H1 (cell line): ENCODE measurements at regions not wholly inside any gene's neighbourhood (a gene's known extent, or its start where the extent isn't known, plus 50 kb on each side); places are given as distances from the start of the nearest gene placed in this dataset.

ENCODE experiments used
- CTCF ChIA-PET: fragments of 300-600 bp; sonication (Branson Sonifier 250); formaldehyde crosslinking; loops from one replicate; lab custom pipeline; 2021; ENCODE audit not compliant: partially characterized antibody; lab: Charles Lee
- POLR2A ChIA-PET: fragments of 300-600 bp; sonication (Branson Sonifier 250); formaldehyde crosslinking; loops from one replicate; lab custom pipeline; 2021; ENCODE audit warnings: inconsistent platforms; ENCODE audit not compliant: partially characterized antibody; lab: Charles Lee
- DNase-seq, 2 experiments: peaks; one replicate each; pipeline versions ENCODE4 v3.0.0 to v3.0.0-alpha.2; 2010 to 2022; ENCODE audit warnings: low spot score in 2 of 2, low read depth in 1 of 2, mixed read lengths in 1 of 2
- FAIRE-seq: peaks from 2 replicates; lab custom pipeline; 2011; peaks lifted over from hg19 to GRCh38; lab: Jason Lieb, UNC
- H2AFZ ChIP-seq: 2 replicates; pipeline ENCODE4 v1.8.1; 2012; ENCODE audit warnings: low read length, inconsistent platforms
- H2AK5ac ChIP-seq: 2 replicates; pipeline ENCODE4 v1.6.1; 2013; ENCODE audit warnings: low read depth, low read length
- H2BK120ac ChIP-seq: replicated peaks from 2 replicates; pipeline ENCODE3; 2013; ENCODE audit warnings: low read depth, low read length, inconsistent platforms
- H2BK12ac ChIP-seq: 2 replicates; pipeline ENCODE4 v1.6.1; 2013; ENCODE audit warnings: low read depth, low read length
- H2BK15ac ChIP-seq: 2 replicates; pipeline ENCODE4 v1.6.1; 2013; ENCODE audit warnings: low read length
- H2BK20ac ChIP-seq: 2 replicates; pipeline ENCODE4 v1.6.1; 2013; ENCODE audit warnings: low read length
- H2BK5ac ChIP-seq: 2 replicates; pipeline ENCODE4 v1.6.1; 2013; ENCODE audit warnings: low read depth, low read length
- H3K14ac ChIP-seq: 2 replicates; pipeline ENCODE4 v1.6.1; 2013; ENCODE audit warnings: inconsistent platforms; ENCODE audit not compliant: insufficient read length
- H3K18ac ChIP-seq: 2 replicates; pipeline ENCODE4 v1.6.1; 2013; ENCODE audit warnings: low read length; ENCODE audit errors: extremely low read depth
- H3K23ac ChIP-seq: 2 replicates; pipeline ENCODE4 v1.6.1; 2013; ENCODE audit warnings: inconsistent platforms; ENCODE audit not compliant: insufficient read length
- H3K23me2 ChIP-seq: 2 replicates; pipeline ENCODE4 v1.6.1; 2013; ENCODE audit warnings: low read depth, low read length
- H3K27ac ChIP-seq: 2 replicates; pipeline ENCODE4 v1.6.1; 2011; ENCODE audit warnings: low read depth, low read length, inconsistent platforms
- H3K27me3 ChIP-seq, 4 experiments: replicated peaks in 1 of 4; 1 replicate in 1 of 4; 2 replicates in 3 of 4; pipeline versions ENCODE4 v1.6.1 to v1.8.1; 2011 to 2013; ENCODE audit warnings: low read length in 3 of 4, mild to moderate bottlenecking in 3 of 4, inconsistent platforms in 2 of 4, mixed read lengths in 2 of 4, moderate library complexity in 1 of 4; ENCODE audit not compliant: control insufficient read depth in 3 of 4, insufficient read depth in 3 of 4; ENCODE audit errors: extremely low read depth in 1 of 4
- H3K36me3 ChIP-seq, 4 experiments: 2 replicates each; pipeline versions ENCODE4 v1.6.1 to v1.8.1; 2011 to 2013; ENCODE audit warnings: mild to moderate bottlenecking in 4 of 4, low read length in 3 of 4, moderate library complexity in 2 of 4, control low read depth in 1 of 4, inconsistent platforms in 1 of 4; ENCODE audit not compliant: insufficient read depth in 4 of 4, control insufficient read depth in 2 of 4
- H3K4ac ChIP-seq: replicated peaks from 2 replicates; pipeline ENCODE3; 2013; ENCODE audit warnings: low read length, low read depth, mixed read lengths, inconsistent platforms; ENCODE audit not compliant: insufficient read length
- H3K4me1 ChIP-seq, 4 experiments: replicated peaks in 1 of 4; 1 replicate in 1 of 4; 2 replicates in 3 of 4; pipeline versions ENCODE4 v1.6.1 to v1.8.1; 2011 to 2013; ENCODE audit warnings: low read length in 3 of 4, inconsistent platforms in 2 of 4, mixed read lengths in 1 of 4; ENCODE audit not compliant: insufficient read depth in 4 of 4, control insufficient read depth in 3 of 4
- H3K4me2 ChIP-seq, 2 experiments: 2 replicates each; pipeline versions ENCODE4 v1.6.1 to v1.8.1; 2011 to 2013; ENCODE audit warnings: low read depth in 2 of 2, low read length in 2 of 2, control low read depth in 1 of 2, inconsistent platforms in 1 of 2, mild to moderate bottlenecking in 1 of 2; ENCODE audit not compliant: insufficient read depth in 1 of 2
- H3K4me3 ChIP-seq, 4 experiments: fragments of 200-600, 300-600 bp in 1 of 4; sonication (generic), shearing (Covaris generic), sonication (Bioruptor Twin) in 1 of 4; 2 replicates each; pipeline versions ENCODE4 v1.5.1 to v1.8.1; 2011 to 2016; ENCODE audit warnings: low read length in 4 of 4, low read depth in 3 of 4, control low read depth in 2 of 4, inconsistent platforms in 2 of 4, mild to moderate bottlenecking in 2 of 4, mixed read lengths in 1 of 4, moderate library complexity in 1 of 4; ENCODE audit not compliant: insufficient read depth in 2 of 4; ENCODE audit errors: extremely low read depth in 1 of 4
- H3K56ac ChIP-seq: replicated peaks from 2 replicates; pipeline ENCODE3; 2013; ENCODE audit warnings: low read depth, mild to moderate bottlenecking, mixed read lengths, low read length, inconsistent platforms; ENCODE audit not compliant: insufficient read length
- H3K79me1 ChIP-seq: 2 replicates; pipeline ENCODE4 v1.6.1; 2013; ENCODE audit warnings: low read depth, low read length, control low read depth
- H3K79me2 ChIP-seq, 2 experiments: 2 replicates each; pipeline versions ENCODE4 v1.6.1 to v1.8.1; 2012 to 2013; ENCODE audit warnings: low read length in 2 of 2, mild to moderate bottlenecking in 2 of 2, inconsistent platforms in 1 of 2; ENCODE audit not compliant: insufficient read depth in 2 of 2, control insufficient read depth in 1 of 2
- H3K9ac ChIP-seq, 4 experiments: replicated peaks in 1 of 4; 1 replicate in 1 of 4; 2 replicates in 3 of 4; pipeline versions ENCODE4 v1.6.1 to v1.8.1; 2011 to 2013; ENCODE audit warnings: low read depth in 3 of 4, low read length in 3 of 4, control low read depth in 2 of 4, mild to moderate bottlenecking in 2 of 4, moderate library complexity in 2 of 4, inconsistent platforms in 1 of 4; ENCODE audit errors: extremely low read depth in 1 of 4
- H3K9me3 ChIP-seq, 2 experiments: 2 replicates each; pipeline versions ENCODE4 v1.6.1 to v1.8.1; 2012 to 2013; ENCODE audit warnings: mild to moderate bottlenecking in 2 of 2, moderate library complexity in 2 of 2, control low read depth in 1 of 2, inconsistent platforms in 1 of 2, low read depth in 1 of 2, low read length in 1 of 2, mixed read lengths in 1 of 2; ENCODE audit not compliant: insufficient read depth in 2 of 2
- H4K20me1 ChIP-seq, 2 experiments: replicated peaks in 1 of 2; 2 replicates each; pipeline versions ENCODE3 to v1.8.1; 2011 to 2013; ENCODE audit warnings: inconsistent platforms in 2 of 2, low read length in 2 of 2, mild to moderate bottlenecking in 1 of 2; ENCODE audit not compliant: insufficient read depth in 2 of 2, control insufficient read depth in 1 of 2
- H4K5ac ChIP-seq: 2 replicates; pipeline ENCODE4 v1.6.1; 2013; ENCODE audit warnings: low read length, low read depth, mixed read lengths, inconsistent platforms; ENCODE audit not compliant: insufficient read length
- H4K8ac ChIP-seq: 2 replicates; pipeline ENCODE4 v1.8.0; 2013; ENCODE audit warnings: mild to moderate bottlenecking, moderate library complexity, low read length, inconsistent platforms; ENCODE audit not compliant: insufficient read depth; ENCODE audit errors: extremely low read depth
- H4K91ac ChIP-seq: replicated peaks from 2 replicates; pipeline ENCODE3; 2013; ENCODE audit warnings: low read length, mixed read lengths, inconsistent platforms; ENCODE audit not compliant: insufficient read length
- BRCA1 ChIP-seq: IDR thresholded peaks from 2 replicates; pipeline ENCODE4 v1.6.1; 2012; ENCODE audit warnings: low read depth, low read length, improper control_type of control experiment
- CTBP2 ChIP-seq: IDR thresholded peaks from 2 replicates; pipeline ENCODE4 v1.7.0; 2011; ENCODE audit warnings: borderline replicate concordance, mild to moderate bottlenecking, moderate library complexity, mixed read lengths, low read length; ENCODE audit not compliant: insufficient read depth, insufficient read length
- NRF1 ChIP-seq: IDR thresholded peaks from 2 replicates; pipeline ENCODE4 v1.6.1; 2011; ENCODE audit warnings: mild to moderate bottlenecking, low read depth, low read length, improper control_type of control experiment
- POU5F1 ChIP-seq: IDR thresholded peaks from 2 replicates; pipeline ENCODE4 v1.6.1; 2011; ENCODE audit warnings: low read depth, mild to moderate bottlenecking, low read length, moderate library complexity
- RXRA ChIP-seq: IDR thresholded peaks from 2 replicates; pipeline ENCODE4 v1.6.1; 2011; ENCODE audit warnings: low read depth, mild to moderate bottlenecking, low read length, moderate library complexity; ENCODE audit not compliant: insufficient read depth
- SIN3A ChIP-seq, 2 experiments: IDR thresholded peaks in 1 of 2; conservative IDR thresholded peaks in 1 of 2; 2 replicates each; pipeline ENCODE4 v1.6.1; 2011 to 2012; ENCODE audit warnings: low read length in 2 of 2, improper control_type of control experiment in 1 of 2, low read depth in 1 of 2, mild to moderate bottlenecking in 1 of 2
- SIX5 ChIP-seq: IDR thresholded peaks from 2 replicates; pipeline ENCODE4 v1.6.1; 2011; ENCODE audit warnings: mild to moderate bottlenecking, low read depth, low read length
- SP2 ChIP-seq: IDR thresholded peaks from 2 replicates; pipeline ENCODE4 v1.6.1; 2012; ENCODE audit warnings: mild to moderate bottlenecking, low read length, inconsistent platforms
- YY1 ChIP-seq: IDR thresholded peaks from 2 replicates; pipeline ENCODE4 v1.6.1; 2011; ENCODE audit warnings: low read depth, mild to moderate bottlenecking, low read length
- WGBS, 2 experiments: shearing (Covaris generic) in 1 of 2; methylation state at CpG; one replicate each; pipeline versions ENCODE4 v1.1.6 to v1.1.7; 2013 to 2015; ENCODE audit warnings: low lambda C conversion rate in 2 of 2, mixed read lengths in 2 of 2, inconsistent platforms in 1 of 2, low coverage in 1 of 2, missing lambda C conversion rate in 1 of 2; ENCODE audit not compliant: insufficient replicate concordance in 2 of 2, insufficient coverage in 1 of 2, insufficient read length in 1 of 2; ENCODE audit errors: extremely low coverage in 1 of 2, missing lambda C conversion rate in 1 of 2; 5-methylcytosine and 5-hydroxymethylcytosine counted together
- TF ChIP-seq, protein P1 (sequence below): IDR thresholded peaks from 2 replicates; pipeline ENCODE4 v1.6.1; 2011; ENCODE audit warnings: low read length, improper control_type of control experiment

DNA sequence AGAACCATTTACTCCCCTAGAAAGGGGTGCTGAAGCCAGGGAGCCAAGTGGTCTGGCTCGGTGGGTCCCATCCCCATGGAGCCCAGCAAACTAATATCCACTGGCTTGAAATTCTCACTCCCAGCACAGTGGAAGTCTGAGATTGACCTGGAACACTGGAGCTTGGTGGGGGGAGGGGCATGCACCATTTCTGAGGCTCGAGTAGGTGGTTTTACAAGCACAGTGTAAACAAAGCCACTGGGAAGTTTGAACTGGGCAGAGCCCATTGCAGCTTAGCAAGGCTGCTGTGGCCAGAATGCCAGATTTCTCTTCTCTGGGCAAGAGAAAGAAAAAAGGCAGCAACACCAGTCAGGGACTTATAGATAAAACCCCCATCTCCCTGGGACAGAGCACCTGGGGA lies 855.8 kb upstream of the CITED2 start:
- H3K4me2 ChIP-seq = no peak overlapping the region
- no peak overlapping the region for H2BK120ac ChIP-seq
- H3K27me3 ChIP-seq = no peaks in the 10 kb centered on the region
- H3K27ac ChIP-seq = no peak overlapping the region
- POLR2A ChIA-PET = no interaction called here
- no peak for DNase-seq
- no peak overlapping the region for H2AK5ac ChIP-seq
- H3K4me3 ChIP-seq = no peak overlapping the region
- no peaks in the 10 kb centered on the region for H3K4me1 ChIP-seq
- CTCF ChIA-PET = interaction anchor here (0.6 kb wide), 1 partner anchor 167 kb away, joined by 3 read pairs; no protein-coding TSS in a partner anchor
- H2AFZ ChIP-seq = no peak overlapping the region
- no peak overlapping the region for H3K4ac ChIP-seq
- no peak overlapping the region for H4K91ac ChIP-seq
- no peak overlapping the region for H3K9ac ChIP-seq
- no peak overlapping the region for H2BK20ac ChIP-seq
- H3K14ac ChIP-seq = no peak overlapping the region
- H4K8ac ChIP-seq = no peak overlapping the region
- no peaks in the 10 kb centered on the region for H3K79me1 ChIP-seq
- H3K23me2 ChIP-seq = no peaks in the 10 kb centered on the region
- H3K18ac ChIP-seq = no peak overlapping the region; the same call in 1 of the 2 replicates
- H3K36me3 ChIP-seq = no peaks in the 10 kb centered on the region
- H3K9me3 ChIP-seq = no peaks in the 10 kb centered on the region
- H4K5ac ChIP-seq = no peak overlapping the region
- H4K20me1 ChIP-seq = no peaks in the 10 kb centered on the region
- H2BK5ac ChIP-seq = no peak overlapping the region
- no peaks in the 10 kb centered on the region for H3K79me2 ChIP-seq
- H2BK12ac ChIP-seq = no peak overlapping the region
- whole genome bisulfite sequencing, 2 experiments = 88% methylated on average over 2 of the region's 2 CpGs; no CpG with 5 or more reads in 1 of the 2 experiments
- H3K56ac ChIP-seq = no peak overlapping the region
- TF ChIP-seq RXRA (no peak), SP2 (no peak), NRF1 (no peak), BRCA1 (no peak), YY1 (no peak), POU5F1 (no peak), SIN3A (conservative IDR thresholded peaks at IDR 0.05 in 1 of 2, IDR thresholded peaks at IDR 0.05 in 1 of 2; ENCODE audit: low read depth in 1 of 2, low read length in 2 of 2) (no peak), SIX5 (no peak), CTBP2 (no peak)
- TF ChIP-seq, protein P1, sequence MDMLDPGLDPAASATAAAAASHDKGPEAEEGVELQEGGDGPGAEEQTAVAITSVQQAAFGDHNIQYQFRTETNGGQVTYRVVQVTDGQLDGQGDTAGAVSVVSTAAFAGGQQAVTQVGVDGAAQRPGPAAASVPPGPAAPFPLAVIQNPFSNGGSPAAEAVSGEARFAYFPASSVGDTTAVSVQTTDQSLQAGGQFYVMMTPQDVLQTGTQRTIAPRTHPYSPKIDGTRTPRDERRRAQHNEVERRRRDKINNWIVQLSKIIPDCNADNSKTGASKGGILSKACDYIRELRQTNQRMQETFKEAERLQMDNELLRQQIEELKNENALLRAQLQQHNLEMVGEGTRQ = no peak
- TF ChIP-seq, all 59 proteins: peak for 0
- no peak overlapping the region for H3K23ac ChIP-seq
- no peak for FAIRE-seq
- H2BK15ac ChIP-seq = no peak overlapping the region
